DND-41 (cell line): ENCODE measurements at regions not wholly inside any gene's neighbourhood (a gene's known extent, or its start where the extent isn't known, plus 50 kb on each side); places are given as distances from the start of the nearest gene placed in this dataset.

Experiments used
- ATAC-seq: fragments of 200-7000 bp; cut with Tn5 transposase; 3 replicates; pipeline ENCODE4 v1.9.1; 2021; ENCODE audit warnings: low read depth; ENCODE audit not compliant: insufficient read depth
- DNase-seq: peaks from one replicate; pipeline ENCODE4 v3.0.0-alpha.2; 2020
- H2AFZ ChIP-seq: 2 replicates; pipeline ENCODE4 v1.6.0; 2012; ENCODE audit warnings: low read depth, low read length
- H3K27ac ChIP-seq: 2 replicates; pipeline ENCODE4 v1.5.1; 2012; ENCODE audit warnings: low read length, inconsistent platforms
- H3K27me3 ChIP-seq: fragments of 200-600 bp; sonication (generic); 2 replicates; pipeline ENCODE4 v1.6.0; 2012; ENCODE audit warnings: low read length, mild to moderate bottlenecking, inconsistent platforms; ENCODE audit not compliant: insufficient read depth, poor library complexity
- H3K36me3 ChIP-seq: 2 replicates; pipeline ENCODE4 v1.5.1; 2012; ENCODE audit warnings: low read length, inconsistent platforms; ENCODE audit not compliant: insufficient read depth
- H3K4me1 ChIP-seq: 2 replicates; pipeline ENCODE4 v1.5.1; 2012; ENCODE audit warnings: mild to moderate bottlenecking, low read length; ENCODE audit not compliant: insufficient read depth
- H3K4me2 ChIP-seq: 2 replicates; pipeline ENCODE4 v1.6.0; 2012; ENCODE audit warnings: mild to moderate bottlenecking, moderate library complexity, low read length, inconsistent platforms; ENCODE audit not compliant: insufficient read depth
- H3K4me3 ChIP-seq, 2 experiments: fragments of 200-600 bp in 1 of 2; shearing (Covaris generic) in 1 of 2; 2 replicates each; pipeline ENCODE4 v1.5.1; 2012 to 2016; ENCODE audit warnings: inconsistent platforms in 2 of 2, low read length in 2 of 2, mild to moderate bottlenecking in 2 of 2, low read depth in 1 of 2, moderate library complexity in 1 of 2
- H3K79me2 ChIP-seq: 2 replicates; pipeline ENCODE4 v1.6.0; 2012; ENCODE audit warnings: low read length, inconsistent platforms; ENCODE audit not compliant: insufficient read depth
- H3K9ac ChIP-seq: 2 replicates; pipeline ENCODE4 v1.6.0; 2012; ENCODE audit warnings: low read depth, mild to moderate bottlenecking, inconsistent platforms, low read length, moderate library complexity
- H3K9me3 ChIP-seq: 2 replicates; pipeline ENCODE4 v1.5.1; 2012; ENCODE audit warnings: low read length, moderate library complexity, mild to moderate bottlenecking, inconsistent platforms; ENCODE audit not compliant: insufficient read depth, severe bottlenecking
- H4K20me1 ChIP-seq: 2 replicates; pipeline ENCODE4 v1.6.0; 2012; ENCODE audit warnings: low read length; ENCODE audit not compliant: insufficient read depth
- EZH2 ChIP-seq: IDR thresholded peaks from 3 replicates; pipeline ENCODE4 v1.6.1; 2012; ENCODE audit warnings: borderline replicate concordance, low read depth, mild to moderate bottlenecking, moderate library complexity, low read length, inconsistent platforms; ENCODE audit not compliant: severe bottlenecking
- TF ChIP-seq, protein P1 (sequence below): IDR thresholded peaks from 2 replicates; pipeline ENCODE4 v1.5.1; 2012; ENCODE audit warnings: borderline replicate concordance, low read length, moderate library complexity, mild to moderate bottlenecking; ENCODE audit not compliant: poor library complexity, severe bottlenecking; ENCODE audit errors: extremely low read depth

DNA sequence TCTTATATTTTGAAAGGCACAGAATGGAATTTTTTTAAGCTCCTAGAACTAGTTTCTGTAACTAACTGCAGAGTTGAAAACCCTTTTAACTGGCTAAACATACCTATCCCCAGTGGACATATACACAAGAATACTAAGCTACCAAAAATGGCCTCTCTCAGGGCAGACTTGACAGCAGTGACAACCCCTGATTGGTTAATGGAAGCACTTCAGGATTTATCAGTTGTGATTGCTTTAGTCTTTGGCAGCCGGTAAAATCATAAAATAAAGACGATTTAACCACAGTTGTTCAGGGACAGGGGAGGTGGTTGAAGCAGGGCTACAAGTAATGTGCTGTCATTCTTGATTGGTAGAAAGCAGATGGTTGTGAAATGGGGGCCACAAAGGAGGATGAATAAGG lies 452.0 kb upstream of the SOX9 start:
- Histone ChIP-seq H3K27me3 (no peaks in the 10 kb centered on the region), H3K9ac (no peak overlapping the region), H3K79me2 (no peaks in the 10 kb centered on the region), H3K36me3 (no peaks in the 10 kb centered on the region), H3K9me3 (no peaks in the 10 kb centered on the region), H4K20me1 (no peaks in the 10 kb centered on the region), H3K4me1 (no peaks in the 10 kb centered on the region), H3K4me3 (no peak overlapping the region), H3K4me2 (no peak overlapping the region), H2AFZ (no peak overlapping the region), H3K27ac (no peak overlapping the region)
- DNase-seq (no peak), ATAC-seq (no peak)
- TF ChIP-seq, protein P1, sequence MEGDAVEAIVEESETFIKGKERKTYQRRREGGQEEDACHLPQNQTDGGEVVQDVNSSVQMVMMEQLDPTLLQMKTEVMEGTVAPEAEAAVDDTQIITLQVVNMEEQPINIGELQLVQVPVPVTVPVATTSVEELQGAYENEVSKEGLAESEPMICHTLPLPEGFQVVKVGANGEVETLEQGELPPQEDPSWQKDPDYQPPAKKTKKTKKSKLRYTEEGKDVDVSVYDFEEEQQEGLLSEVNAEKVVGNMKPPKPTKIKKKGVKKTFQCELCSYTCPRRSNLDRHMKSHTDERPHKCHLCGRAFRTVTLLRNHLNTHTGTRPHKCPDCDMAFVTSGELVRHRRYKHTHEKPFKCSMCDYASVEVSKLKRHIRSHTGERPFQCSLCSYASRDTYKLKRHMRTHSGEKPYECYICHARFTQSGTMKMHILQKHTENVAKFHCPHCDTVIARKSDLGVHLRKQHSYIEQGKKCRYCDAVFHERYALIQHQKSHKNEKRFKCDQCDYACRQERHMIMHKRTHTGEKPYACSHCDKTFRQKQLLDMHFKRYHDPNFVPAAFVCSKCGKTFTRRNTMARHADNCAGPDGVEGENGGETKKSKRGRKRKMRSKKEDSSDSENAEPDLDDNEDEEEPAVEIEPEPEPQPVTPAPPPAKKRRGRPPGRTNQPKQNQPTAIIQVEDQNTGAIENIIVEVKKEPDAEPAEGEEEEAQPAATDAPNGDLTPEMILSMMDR, result no peak
- TF ChIP-seq EZH2, result no peak

- Histone ChIP-seq H3K4me3 (no peak overlapping the region), H4K20me1 (no peaks in the 10 kb centered on the region), H3K9me3 (no peaks in the 10 kb centered on the region), H2AFZ (no peak overlapping the region), H3K4me1 (no peaks in the 10 kb centered on the region), H3K36me3 (no peaks in the 10 kb centered on the region), H3K4me2 (no peak overlapping the region), H3K27ac (no peak overlapping the region), H3K9ac (no peak overlapping the region), H3K79me2 (no peaks in the 10 kb centered on the region), H3K27me3 (no peaks in the 10 kb centered on the region)
- DNase-seq (no peak), ATAC-seq (no peak)
- no peak for TF ChIP-seq EZH2
- TF ChIP-seq, protein P1, result no peak
Observed at GRCh38 chr17:71677439-71677838, 443.4 kb upstream of the SOX9 start.

DNA sequence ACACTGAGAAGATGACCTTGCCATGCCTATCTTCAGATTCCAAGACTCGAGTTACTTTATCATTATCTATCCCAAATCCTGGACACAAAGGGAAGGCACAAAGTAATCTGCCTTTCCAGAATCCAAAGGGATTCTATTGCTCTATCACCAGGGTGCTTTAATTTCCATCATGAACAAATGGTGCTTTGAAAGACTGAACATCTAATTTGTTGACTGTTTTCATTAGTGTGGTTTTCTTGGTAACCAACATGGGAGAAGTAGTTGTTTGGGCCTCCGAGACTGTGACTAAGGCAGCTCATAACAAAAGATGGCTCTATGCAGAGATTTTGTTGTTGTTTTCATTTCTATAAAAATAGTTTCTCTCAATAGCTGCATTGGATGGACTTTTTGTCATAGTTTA lies 441.0 kb upstream of the SOX9 start:
- Histone ChIP-seq H3K4me2 (no peak overlapping the region), H3K4me1 (no peaks in the 10 kb centered on the region), H4K20me1 (no peaks in the 10 kb centered on the region), H3K27me3 (no peaks in the 10 kb centered on the region), H3K9ac (no peak overlapping the region), H3K9me3 (no peaks in the 10 kb centered on the region), H3K79me2 (no peaks in the 10 kb centered on the region), H3K4me3 (no peak overlapping the region), H3K36me3 (no peaks in the 10 kb centered on the region), H2AFZ (no peak overlapping the region), H3K27ac (no peak overlapping the region)
- no peak for ATAC-seq
- TF ChIP-seq, protein P1, result no peak
- TF ChIP-seq EZH2, result no peak
- DNase-seq, result no peak

DNA sequence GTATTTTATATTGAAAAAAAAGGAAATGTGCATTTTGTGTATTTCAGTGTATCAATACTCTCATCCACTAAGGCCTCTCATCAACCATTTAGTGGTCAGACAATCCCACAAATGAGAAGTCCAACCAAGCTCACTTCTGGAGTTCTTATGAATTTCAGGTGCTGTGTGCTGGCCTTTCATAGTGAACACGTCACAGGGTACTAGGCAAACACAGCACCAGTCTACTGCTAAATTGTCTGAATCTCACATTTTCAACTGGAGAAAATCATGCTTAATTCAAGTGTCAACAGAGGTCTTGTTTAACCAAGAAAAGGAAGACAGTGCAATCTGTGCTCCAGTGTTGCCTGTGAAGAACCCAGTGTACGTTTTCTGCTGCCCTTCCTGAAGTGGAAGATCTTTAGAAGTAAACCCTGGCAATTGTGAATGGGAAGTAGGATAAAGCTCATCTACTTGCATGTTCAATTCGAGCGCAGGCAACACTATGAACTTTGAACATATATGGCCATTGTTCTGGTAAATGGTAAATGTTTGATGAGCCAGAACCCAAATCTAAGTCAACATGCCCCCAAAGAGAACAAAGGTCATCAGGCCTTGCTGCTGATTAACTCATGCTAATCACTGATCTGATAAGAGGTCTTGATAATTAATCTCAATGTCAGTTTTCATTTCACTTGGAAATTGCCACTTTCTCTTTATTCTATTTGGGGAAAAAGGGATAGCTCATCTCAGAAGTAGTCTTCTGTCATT lies 439.2 kb upstream of the SOX9 start:
- no peak overlapping the region for H3K27ac ChIP-seq
- DNase-seq (no peak), ATAC-seq (no peak)
- no peaks in the 10 kb centered on the region for H3K4me1 ChIP-seq
- no peak overlapping the region for H3K4me3 ChIP-seq
- no peak overlapping the region for H3K9ac ChIP-seq
- no peaks in the 10 kb centered on the region for H3K36me3 ChIP-seq
- H3K27me3 ChIP-seq, result no peaks in the 10 kb centered on the region
- H3K4me2 ChIP-seq, result no peak overlapping the region
- no peak overlapping the region for H2AFZ ChIP-seq
- no peaks in the 10 kb centered on the region for H3K9me3 ChIP-seq
- no peaks in the 10 kb centered on the region for H3K79me2 ChIP-seq
- TF ChIP-seq EZH2, result no peak
- TF ChIP-seq, protein P1, result no peak
- H4K20me1 ChIP-seq, result no peaks in the 10 kb centered on the region
